ENCODE measurements at regions not wholly inside any gene's neighbourhood (a gene's known extent, or its start where the extent isn't known, plus 50 kb on each side); places are given as distances from the start of the nearest gene placed in this dataset.

GRCh38 chr2:35365859-35366258 is 989.7 kb upstream of the CRIM1 start:
- Histone ChIP-seq H3K4me3 (ENCODE audit: low read depth, low read length, poor library complexity, severe bottlenecking) (no peak overlapping the region), H3K9me2 (ENCODE audit: insufficient read depth, low read length) (no peaks in the 10 kb centered on the region), H3K79me2 (ENCODE audit: insufficient read depth, low read depth, low read length) (no peaks in the 10 kb centered on the region), H2AFZ (ENCODE audit: low read length) (no peak overlapping the region), H3K27ac (ENCODE audit: low read depth, low read length, poor library complexity, severe bottlenecking) (no peak overlapping the region), H3K36me3 (ENCODE audit: insufficient read depth, low read length) (no peaks in the 10 kb centered on the region), H3K4me1 (ENCODE audit: insufficient read depth, low read length, poor library complexity, severe bottlenecking) (no peaks in the 10 kb centered on the region), H3K9me3 (ENCODE audit: low read length) (no peaks in the 10 kb centered on the region), H4K20me1 (ENCODE audit: insufficient read depth, low read length) (no peaks in the 10 kb centered on the region), H3K4me2 (ENCODE audit: low read length) (no peak overlapping the region)
- no peak for TF ChIP-seq EZH2phosphoT487 (IDR thresholded peaks at IDR 0.05; ENCODE audit: borderline replicate concordance, low read depth, low read length)
- no TSS peak for BruUV-seq (replicated peaks)
- CTCF ChIA-PET (ENCODE audit: unreplicated experiment): no interaction called here
- POLR2A ChIA-PET: no interaction called here
- DNase-seq (ENCODE audit: low spot score): no peak
- intact Hi-C loops (cut with micrococcal nuclease; ENCODE audit: unreplicated experiment): no loop called here

GRCh38 chr2:35356332-35356731 is 999.2 kb upstream of the CRIM1 start:
- ChIA-PET CTCF (ENCODE audit: unreplicated experiment) (no interaction called here), POLR2A (no interaction called here)
- Histone ChIP-seq H3K36me3 (ENCODE audit: insufficient read depth, low read length) (no peaks in the 10 kb centered on the region), H3K4me3 (ENCODE audit: low read depth, low read length, poor library complexity, severe bottlenecking) (no peak overlapping the region), H3K9me2 (ENCODE audit: insufficient read depth, low read length) (no peaks in the 10 kb centered on the region), H3K79me2 (ENCODE audit: insufficient read depth, low read depth, low read length) (no peaks in the 10 kb centered on the region), H3K4me1 (ENCODE audit: insufficient read depth, low read length, poor library complexity, severe bottlenecking) (no peaks in the 10 kb centered on the region), H3K9me3 (ENCODE audit: low read length) (no peaks in the 10 kb centered on the region), H2AFZ (ENCODE audit: low read length) (no peak overlapping the region), H4K20me1 (ENCODE audit: insufficient read depth, low read length) (no peaks in the 10 kb centered on the region), H3K27ac (ENCODE audit: low read depth, low read length, poor library complexity, severe bottlenecking) (no peak overlapping the region), H3K4me2 (ENCODE audit: low read length) (no peak overlapping the region)
- intact Hi-C loops (cut with micrococcal nuclease; ENCODE audit: unreplicated experiment): no loop called here
- BruUV-seq (replicated peaks): no TSS peak
- DNase-seq (ENCODE audit: low spot score): no peak
- TF ChIP-seq EZH2phosphoT487 (IDR thresholded peaks at IDR 0.05; ENCODE audit: borderline replicate concordance, low read depth, low read length) (no peak), CTCF (conservative IDR thresholded peaks at IDR 0.05; ENCODE audit: low read length) (no peak)

- ChIA-PET CTCF (ENCODE audit: unreplicated experiment) (no interaction called here), POLR2A (interaction anchor here (0.5 kb wide), 1 partner anchor 993 kb away, joined by 3 read pairs; no protein-coding TSS in a partner anchor)
- no TSS peak for BruUV-seq (replicated peaks)
- H3K4me3 ChIP-seq (ENCODE audit: low read depth, low read length, poor library complexity, severe bottlenecking): no peak overlapping the region
- intact Hi-C loops (cut with micrococcal nuclease; ENCODE audit: unreplicated experiment): no loop called here
- no peaks in the 10 kb centered on the region for H3K9me3 ChIP-seq (ENCODE audit: low read length)
- no peak overlapping the region for H3K4me2 ChIP-seq (ENCODE audit: low read length)
- H3K36me3 ChIP-seq (ENCODE audit: insufficient read depth, low read length): no peaks in the 10 kb centered on the region
- H4K20me1 ChIP-seq (ENCODE audit: insufficient read depth, low read length): no peaks in the 10 kb centered on the region
- H2AFZ ChIP-seq (ENCODE audit: low read length): no peak overlapping the region
- DNase-seq (ENCODE audit: low spot score): no peak
- TF ChIP-seq CTCF (conservative IDR thresholded peaks at IDR 0.05; ENCODE audit: low read length) (no peak), EZH2phosphoT487 (IDR thresholded peaks at IDR 0.05; ENCODE audit: borderline replicate concordance, low read depth, low read length) (no peak)
- H3K4me1 ChIP-seq (ENCODE audit: insufficient read depth, low read length, poor library complexity, severe bottlenecking): no peaks in the 10 kb centered on the region
- no peak overlapping the region for H3K27ac ChIP-seq (ENCODE audit: low read depth, low read length, poor library complexity, severe bottlenecking)
- no peaks in the 10 kb centered on the region for H3K9me2 ChIP-seq (ENCODE audit: insufficient read depth, low read length)
- no peaks in the 10 kb centered on the region for H3K79me2 ChIP-seq (ENCODE audit: insufficient read depth, low read depth, low read length)
Observed at GRCh38 chr2:35355056-35355455, 1000.5 kb upstream of the CRIM1 start.

Measured in OCI-LY7 (cell line).